ENCODE measurements at regions not wholly inside any gene's neighbourhood (a gene's known extent, or its start where the extent isn't known, plus 50 kb on each side); places are given as distances from the start of the nearest gene placed in this dataset.

GRCh38 chr4:177052211-177052934 is 257.3 kb upstream of the NEIL3 start:
- DNase-seq: no peak

- no peak for DNase-seq
Observed at GRCh38 chr4:177057186-177057585, 252.5 kb upstream of the NEIL3 start.

- no peak for DNase-seq
Observed at GRCh38 chr4:177064116-177064515, 245.6 kb upstream of the NEIL3 start.

- DNase-seq: no peak
Observed at GRCh38 chr4:177064729-177065394, 244.8 kb upstream of the NEIL3 start.

- no peak for DNase-seq
Observed at GRCh38 chr4:177066746-177067145, 242.9 kb upstream of the NEIL3 start.

- no peak for DNase-seq
Observed at GRCh38 chr4:177070533-177071058, 239.1 kb upstream of the NEIL3 start.

- DNase-seq: no peak
Observed at GRCh38 chr4:177077095-177077971, 232.3 kb upstream of the NEIL3 start.

GRCh38 chr4:177079327-177079726 is 230.3 kb upstream of the NEIL3 start:
- DNase-seq: no peak

- DNase-seq: no peak
Observed at GRCh38 chr4:177080388-177080787, 229.3 kb upstream of the NEIL3 start.

GRCh38 chr4:177087060-177087459 is 222.6 kb upstream of the NEIL3 start:
- no peak for DNase-seq

GRCh38 chr4:177087499-177087898 is 222.2 kb upstream of the NEIL3 start:
- DNase-seq: no peak

GRCh38 chr4:177091515-177091914 is 218.2 kb upstream of the NEIL3 start:
- no peak for DNase-seq

- DNase-seq: no peak
Observed at GRCh38 chr4:177092807-177093206, 216.9 kb upstream of the NEIL3 start.

GRCh38 chr4:177093964-177094363 is 215.7 kb upstream of the NEIL3 start:
- no peak for DNase-seq

- no peak for DNase-seq
Observed at GRCh38 chr4:177097291-177097690, 212.4 kb upstream of the NEIL3 start.

GRCh38 chr4:177099211-177099610 is 210.5 kb upstream of the NEIL3 start:
- DNase-seq: no peak

- DNase-seq: no peak
Observed at GRCh38 chr4:177100307-177100706, 209.4 kb upstream of the NEIL3 start.

- DNase-seq: no peak
Observed at GRCh38 chr4:177103619-177104018, 206.1 kb upstream of the NEIL3 start.

- DNase-seq: no peak
Observed at GRCh38 chr4:177105536-177105935, 204.1 kb upstream of the NEIL3 start.

- no peak for DNase-seq
Observed at GRCh38 chr4:177107288-177107921, 202.3 kb upstream of the NEIL3 start.

- no peak for DNase-seq
Observed at GRCh38 chr4:177108708-177109107, 201.0 kb upstream of the NEIL3 start.

GRCh38 chr4:177109769-177110168 is 199.9 kb upstream of the NEIL3 start:
- no peak for DNase-seq

GRCh38 chr4:177116161-177116560 is 193.5 kb upstream of the NEIL3 start:
- DNase-seq: no peak

All from right hindlimb (tissue), 1 donor.